NCI-H748 treated with DMSO at 0.1 percent for 48 hours (cell line): ENCODE measurements at regions not wholly inside any gene's neighbourhood (a gene's known extent, or its start where the extent isn't known, plus 50 kb on each side); places are given as distances from the start of the nearest gene placed in this dataset.
A peak's percentile ranks its signal among the peaks of the same experiment; 100 is the strongest.

Experiments
- DNase-seq: peaks from one replicate; lab custom pipeline; 2025; lab: John Stamatoyannopoulos, UW

- no peak for DNase-seq
Observed at GRCh38 chr17:71919186-71919585, 201.6 kb upstream of the SOX9 start.

- no peak for DNase-seq
Observed at GRCh38 chr17:71919896-71920295, 200.9 kb upstream of the SOX9 start.

GRCh38 chr17:71921796-71922195 is 199.0 kb upstream of the SOX9 start:
- DNase-seq: no peak

- DNase-seq: no peak
Observed at GRCh38 chr17:71922439-71922838, 198.4 kb upstream of the SOX9 start.

GRCh38 chr17:71926746-71927398 is 193.9 kb upstream of the SOX9 start:
- no peak for DNase-seq

- no peak for DNase-seq
Observed at GRCh38 chr17:71933306-71933705, 187.5 kb upstream of the SOX9 start.

GRCh38 chr17:71934520-71934919 is 186.3 kb upstream of the SOX9 start:
- DNase-seq: no peak

GRCh38 chr17:71935341-71935740 is 185.5 kb upstream of the SOX9 start:
- DNase-seq: no peak

GRCh38 chr17:71936977-71937376 is 183.8 kb upstream of the SOX9 start:
- no peak for DNase-seq

- DNase-seq: peak; percentile 32
Observed at GRCh38 chr17:71937914-71938313, 182.9 kb upstream of the SOX9 start.

- no peak for DNase-seq
Observed at GRCh38 chr17:71938340-71939010, 182.3 kb upstream of the SOX9 start.

- DNase-seq: no peak
Observed at GRCh38 chr17:71941920-71942319, 178.9 kb upstream of the SOX9 start.

- no peak for DNase-seq
Observed at GRCh38 chr17:71942626-71943025, 178.2 kb upstream of the SOX9 start.

GRCh38 chr17:71948703-71949422 is 172.0 kb upstream of the SOX9 start:
- no peak for DNase-seq

- DNase-seq: no peak
Observed at GRCh38 chr17:71959154-71959553, 161.7 kb upstream of the SOX9 start.

GRCh38 chr17:71963351-71963750 is 157.5 kb upstream of the SOX9 start:
- no peak for DNase-seq

- DNase-seq: no peak
Observed at GRCh38 chr17:71963791-71964190, 157.0 kb upstream of the SOX9 start.

GRCh38 chr17:71964559-71964958 is 156.3 kb upstream of the SOX9 start:
- DNase-seq: no peak

GRCh38 chr17:71966055-71966454 is 154.8 kb upstream of the SOX9 start:
- no peak for DNase-seq

GRCh38 chr17:71966459-71967313 is 154.1 kb upstream of the SOX9 start:
- no peak for DNase-seq

GRCh38 chr17:71969500-71969899 is 151.3 kb upstream of the SOX9 start:
- DNase-seq: no peak

GRCh38 chr17:71970312-71970711 is 150.5 kb upstream of the SOX9 start:
- DNase-seq: no peak
